WI38 (cell line): ENCODE measurements at regions not wholly inside any gene's neighbourhood (a gene's known extent, or its start where the extent isn't known, plus 50 kb on each side); places are given as distances from the start of the nearest gene placed in this dataset.

Source experiments
- H3K4me3 ChIP-seq: 2 replicates; pipeline ENCODE4 v1.5.1; 2011; ENCODE audit warnings: low read depth, mild to moderate bottlenecking, control low read depth, low read length
- CTCF ChIP-seq: IDR thresholded peaks from 2 replicates; pipeline ENCODE4 v1.5.1; 2012; ENCODE audit warnings: low read depth, mild to moderate bottlenecking, control low read depth, low read length

GRCh38 chr15:93250209-93250608, 161.2 kb upstream of the RGMA start:
- TF ChIP-seq CTCF, result no peak
- H3K4me3 ChIP-seq, result no peak overlapping the region

- TF ChIP-seq CTCF, result no peak
- no peak overlapping the region for H3K4me3 ChIP-seq
Measured at GRCh38 chr15:93249623-93250022, 160.6 kb upstream of the RGMA start.

- TF ChIP-seq CTCF, result no peak
- H3K4me3 ChIP-seq, result no peak overlapping the region
Measured at GRCh38 chr15:93247466-93248121, 158.6 kb upstream of the RGMA start.

- H3K4me3 ChIP-seq, result no peak overlapping the region
- TF ChIP-seq CTCF, result no peak
Measured at GRCh38 chr15:93246266-93247242, 157.5 kb upstream of the RGMA start.

GRCh38 chr15:93245661-93246042, 156.6 kb upstream of the RGMA start:
- no peak for TF ChIP-seq CTCF
- no peak overlapping the region for H3K4me3 ChIP-seq

- no peak for TF ChIP-seq CTCF
- H3K4me3 ChIP-seq, result no peak overlapping the region
Measured at GRCh38 chr15:93244696-93245660, 156.0 kb upstream of the RGMA start.
